A204.1 (cell line): ENCODE measurements at regions not wholly inside any gene's neighbourhood (a gene's known extent, or its start where the extent isn't known, plus 50 kb on each side); places are given as distances from the start of the nearest gene placed in this dataset.

Experiments used
- FAIRE-seq: peaks from 2 replicates; lab custom pipeline; 2012; peaks lifted over from hg19 to GRCh38; lab: Jason Lieb, UNC

DNA sequence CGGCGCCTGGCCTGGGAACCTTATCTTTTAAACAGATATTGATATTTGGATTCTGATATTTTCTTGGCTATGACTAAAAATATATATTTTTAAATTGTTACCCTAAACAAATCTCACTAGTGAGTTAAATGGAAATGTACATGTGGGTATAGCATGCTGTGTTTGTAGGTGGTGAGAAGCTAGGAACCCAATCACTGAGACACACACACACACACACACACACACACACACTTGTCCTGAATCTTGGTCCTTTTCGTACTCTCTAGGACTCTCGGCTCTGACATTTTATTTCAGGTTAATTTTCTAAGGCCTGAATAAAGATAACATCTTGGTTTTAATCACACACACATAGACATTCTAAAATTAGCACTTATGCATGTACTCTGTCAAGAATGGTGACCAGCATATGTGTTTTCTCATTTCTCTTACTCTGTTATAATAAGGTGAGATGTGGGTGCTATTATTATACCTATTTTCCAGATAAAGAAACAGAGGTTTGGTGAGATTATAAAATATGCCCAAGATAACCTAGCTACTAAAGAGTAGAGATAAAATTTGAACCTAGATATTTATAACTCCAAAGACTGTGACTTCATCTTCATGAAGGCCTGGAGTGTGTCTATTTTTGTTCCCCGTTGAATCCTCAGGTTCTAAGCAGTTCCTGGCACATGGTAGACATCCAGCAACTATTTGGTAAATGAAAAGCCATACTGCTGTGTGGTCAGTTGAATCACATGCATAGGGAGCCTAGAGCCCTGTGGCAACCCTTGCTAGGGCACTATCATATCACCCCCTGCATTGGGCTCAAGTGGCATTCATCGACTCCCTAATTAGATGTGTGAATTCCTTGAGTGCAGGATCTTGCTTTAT lies 85.0 kb upstream of the RAB3GAP2 start:
- FAIRE-seq = no peak

DNA sequence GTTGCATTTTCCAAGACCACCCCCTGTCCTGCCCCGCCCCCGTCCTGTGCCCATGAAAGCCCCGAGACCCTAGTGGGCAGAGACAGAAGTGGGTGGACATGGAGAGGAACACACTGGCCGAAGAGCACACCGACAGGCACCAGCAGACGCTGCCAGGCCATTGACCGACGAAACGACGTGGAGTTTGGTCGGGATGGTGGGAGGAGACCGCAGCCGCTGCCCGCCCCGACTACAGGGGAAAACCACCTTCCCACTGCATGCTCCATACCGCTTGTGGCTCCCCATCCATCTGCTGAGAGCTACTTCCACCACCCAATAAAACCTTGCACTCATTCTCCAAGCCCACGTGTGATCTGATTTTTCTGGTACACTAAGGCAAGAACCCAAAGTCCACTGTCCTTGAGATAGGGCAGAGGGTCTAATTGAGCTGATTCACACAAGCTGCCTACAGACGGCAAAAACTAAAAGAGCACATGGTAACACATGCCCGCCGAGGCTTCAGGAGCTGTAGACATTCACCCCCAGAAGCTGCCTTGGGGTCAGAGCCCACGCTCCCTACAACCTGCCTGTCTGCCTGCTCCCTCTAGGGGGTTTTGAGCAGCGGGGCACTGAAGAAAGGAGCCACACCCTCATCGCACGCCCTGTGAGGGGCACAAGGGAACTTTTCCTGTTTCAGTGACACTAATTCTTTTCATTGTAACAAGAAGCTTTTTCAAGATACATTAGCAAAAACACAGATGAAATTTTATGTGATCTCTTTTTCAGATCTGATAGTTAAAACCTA lies 81.2 kb upstream of the RAB3GAP2 start:
- FAIRE-seq = no peak

DNA sequence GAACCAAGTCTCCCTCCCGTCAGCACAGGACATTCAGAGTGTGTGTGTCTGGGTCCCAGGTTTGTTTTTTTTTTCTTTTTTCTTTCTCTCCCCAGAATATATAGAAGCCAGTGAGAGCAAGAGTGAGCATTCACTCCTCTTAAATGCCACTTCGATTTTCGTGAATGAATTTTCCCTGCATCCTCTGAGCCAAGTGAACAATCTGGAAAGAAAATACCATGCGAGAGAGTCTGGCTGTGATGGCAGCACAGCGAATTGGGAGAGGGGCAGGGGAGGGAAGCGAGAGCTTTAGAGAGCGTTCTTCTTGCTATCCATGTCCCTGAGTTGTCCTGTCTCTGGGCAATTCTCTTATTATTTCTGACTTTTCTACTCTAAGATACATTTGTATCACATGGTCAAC lies 76.0 kb upstream of the RAB3GAP2 start:
- FAIRE-seq = no peak

DNA sequence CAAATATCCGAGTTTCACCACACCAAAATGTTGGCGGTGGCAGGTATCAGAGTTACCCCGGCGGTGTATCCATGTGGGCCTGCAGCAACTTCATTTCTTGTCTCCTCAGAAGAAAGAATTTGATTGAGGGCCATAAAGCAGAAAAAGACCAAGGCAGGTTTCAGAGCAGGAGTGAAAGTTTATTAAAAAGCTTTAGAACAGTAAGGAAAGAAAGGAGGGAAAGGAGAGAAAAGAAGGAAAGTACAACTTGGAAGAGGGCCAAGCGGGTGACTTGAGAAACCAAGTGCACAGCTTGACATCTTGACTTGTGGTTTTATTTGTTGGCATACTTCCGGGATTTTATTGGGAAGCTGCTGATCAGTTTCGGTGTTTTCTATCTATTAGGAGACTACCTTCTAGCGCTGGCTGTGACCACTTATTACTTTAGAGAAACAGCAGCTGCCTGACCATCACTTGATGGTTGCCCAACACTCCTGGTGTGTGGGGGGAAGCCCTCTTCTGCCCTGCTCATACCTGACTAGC lies 75.5 kb upstream of the RAB3GAP2 start:
- FAIRE-seq = no peak

DNA sequence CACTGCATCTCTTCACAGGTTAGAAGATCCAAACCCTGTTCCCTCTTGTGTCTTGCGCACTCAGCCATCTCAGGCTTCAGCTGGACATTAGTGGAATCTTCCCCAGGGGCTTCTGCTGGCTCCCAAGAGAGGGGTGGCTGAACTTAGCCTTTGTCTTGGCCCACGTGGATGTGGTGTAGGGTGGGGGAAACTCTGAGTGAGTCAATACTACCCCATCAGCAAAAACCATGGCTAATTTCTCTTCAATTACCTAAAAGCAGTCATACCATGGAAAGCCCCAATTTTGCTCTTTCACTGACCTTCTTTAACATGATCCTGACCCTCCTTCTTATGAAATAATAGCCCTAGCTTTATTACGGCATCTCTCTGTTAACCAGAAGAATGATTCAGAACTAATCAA lies 72.5 kb upstream of the RAB3GAP2 start:
- FAIRE-seq = no peak

DNA sequence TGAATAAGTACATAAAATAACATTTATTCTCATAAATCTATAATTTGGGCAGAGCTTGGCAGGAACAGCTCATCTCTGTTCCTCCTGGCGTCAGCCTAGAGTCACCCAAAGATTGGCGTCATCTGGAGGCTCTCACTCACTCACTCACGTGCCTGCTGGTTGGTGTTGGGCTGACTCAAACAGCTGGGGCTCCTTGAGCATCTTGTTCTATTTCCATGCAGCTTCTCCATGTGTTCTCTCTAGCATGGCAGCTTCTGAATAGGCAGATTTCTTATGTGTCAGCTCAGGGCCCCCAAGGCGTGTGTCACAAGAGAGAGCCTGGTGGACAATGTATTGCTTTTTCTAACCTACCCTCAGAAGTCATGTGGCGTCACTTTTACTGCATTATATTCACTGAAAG lies 70.6 kb upstream of the RAB3GAP2 start:
- FAIRE-seq = no peak

DNA sequence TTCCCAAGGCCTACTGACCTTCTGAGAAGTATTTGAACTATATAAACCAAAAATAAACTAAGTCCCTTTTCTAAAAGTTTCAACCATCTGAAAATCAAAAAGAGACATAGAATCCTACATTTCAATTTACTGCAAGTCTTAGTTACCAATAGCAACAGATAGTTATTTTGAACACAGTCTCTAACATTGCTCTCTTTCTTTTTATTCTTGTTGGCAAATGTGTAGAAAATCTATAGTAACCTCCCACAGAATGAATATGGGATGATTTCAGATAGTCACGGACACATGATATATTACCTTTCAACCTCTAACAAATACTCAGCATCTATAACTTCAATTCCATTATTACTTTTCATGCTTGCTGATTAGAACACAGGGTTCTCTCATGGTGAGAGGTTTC lies 68.9 kb upstream of the RAB3GAP2 start:
- no peak for FAIRE-seq

DNA sequence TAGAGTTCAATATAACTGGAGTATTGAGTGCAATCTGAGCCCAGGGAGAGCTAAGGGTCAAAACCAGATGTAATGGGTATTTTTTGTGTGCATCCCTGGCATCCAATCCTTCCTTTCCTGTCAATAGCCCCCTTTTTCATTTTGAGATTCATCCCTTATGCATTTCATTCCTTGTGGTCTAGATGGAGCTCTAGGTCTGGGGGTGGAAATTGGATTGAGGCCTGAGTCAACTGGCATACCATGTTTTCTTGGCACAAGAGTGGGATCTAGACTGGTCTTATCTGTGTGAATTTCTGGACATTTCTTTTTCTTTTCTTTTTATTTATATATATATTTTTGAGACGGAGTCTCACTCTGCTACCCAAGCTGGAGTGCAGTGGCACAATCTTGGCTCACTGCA lies 67.3 kb upstream of the RAB3GAP2 start:
- FAIRE-seq = no peak

DNA sequence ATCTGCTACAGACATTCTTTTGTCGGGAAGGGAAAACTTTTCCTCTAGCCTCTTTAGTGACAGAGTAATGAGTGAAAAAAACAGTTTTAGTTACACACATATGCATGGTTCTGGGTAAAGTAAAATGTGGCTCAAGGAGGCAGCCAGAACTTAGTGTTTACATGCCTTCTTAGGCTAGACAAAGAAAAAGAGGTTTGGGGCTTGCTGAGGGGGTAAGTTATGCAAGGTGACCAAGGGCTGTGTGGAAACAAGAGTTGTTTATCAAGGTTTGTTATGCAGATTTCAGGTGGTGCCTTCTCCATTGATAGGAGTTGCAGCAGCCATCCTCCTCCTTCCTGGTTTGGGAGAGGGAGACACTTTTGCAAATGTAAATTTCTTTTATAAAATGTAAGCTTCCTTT lies 66.5 kb upstream of the RAB3GAP2 start:
- no peak for FAIRE-seq

DNA sequence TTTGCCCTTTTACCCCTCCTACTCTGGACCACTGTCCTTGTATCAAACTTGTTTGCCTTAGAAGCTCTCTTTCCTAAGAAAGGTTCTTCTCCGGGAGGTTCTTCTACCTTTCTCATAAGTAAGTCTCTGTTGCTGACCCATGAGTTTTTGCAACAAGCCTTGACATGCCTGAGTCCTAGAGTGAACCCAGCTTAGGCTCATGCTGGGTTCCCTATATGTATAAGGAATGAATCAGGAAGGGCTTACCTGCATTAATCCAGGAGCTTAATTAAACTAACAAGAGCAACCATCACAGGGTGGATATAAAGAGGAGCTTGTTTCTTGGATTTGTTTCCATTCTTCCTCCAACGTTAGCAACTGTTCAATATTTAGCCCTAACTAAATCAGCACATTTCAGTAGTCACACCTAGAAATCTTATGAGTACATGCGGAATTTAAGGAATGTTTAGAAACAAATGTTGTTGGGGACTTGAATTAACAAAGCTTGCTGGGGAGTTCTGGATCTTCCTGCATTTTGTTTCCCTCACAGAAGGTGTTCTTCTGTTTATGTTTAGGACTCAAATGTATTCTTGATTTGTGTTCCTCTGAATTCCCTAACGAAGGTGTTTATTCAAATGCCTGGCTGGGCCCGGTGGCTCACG lies 64.3 kb upstream of the RAB3GAP2 start:
- no peak for FAIRE-seq

DNA sequence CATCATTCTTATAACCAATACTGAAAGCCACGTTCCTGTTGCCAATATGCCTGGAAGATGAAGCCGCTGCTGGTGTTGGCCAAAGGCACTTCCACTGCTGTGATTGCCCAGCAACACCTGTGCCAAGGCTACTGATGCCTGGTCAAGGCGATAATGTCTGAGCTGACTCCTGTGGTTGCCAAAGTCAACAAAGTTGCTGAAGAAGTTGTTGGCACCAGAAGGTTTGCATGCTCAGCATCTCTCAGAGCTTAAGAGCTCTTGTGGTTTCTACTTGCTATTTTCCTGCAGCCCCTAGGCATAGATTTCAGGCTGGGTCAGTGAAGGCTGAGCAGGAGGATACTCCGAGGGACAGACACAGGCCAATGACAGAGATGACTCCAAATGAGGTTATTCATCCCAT lies 63.4 kb upstream of the RAB3GAP2 start:
- no peak for FAIRE-seq

DNA sequence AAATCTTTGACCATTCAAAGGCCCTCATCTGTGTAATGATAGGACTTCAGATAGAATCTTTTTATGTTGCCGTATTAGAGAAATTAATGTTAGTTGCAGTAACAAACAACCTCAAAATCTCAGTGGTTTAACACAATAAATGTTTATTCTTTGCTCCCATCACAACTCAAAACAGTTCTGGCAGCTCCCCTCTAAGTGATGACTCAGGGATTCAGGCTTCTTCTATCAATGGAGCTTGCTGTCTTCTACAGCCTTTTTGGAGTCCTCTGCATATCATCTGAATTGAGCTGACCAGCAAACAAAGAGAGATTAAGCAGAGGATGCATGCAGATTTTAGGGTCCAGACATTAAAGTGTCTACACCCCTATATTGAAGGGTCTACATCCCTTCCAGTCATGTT lies 59.1 kb upstream of the RAB3GAP2 start:
- FAIRE-seq = no peak

DNA sequence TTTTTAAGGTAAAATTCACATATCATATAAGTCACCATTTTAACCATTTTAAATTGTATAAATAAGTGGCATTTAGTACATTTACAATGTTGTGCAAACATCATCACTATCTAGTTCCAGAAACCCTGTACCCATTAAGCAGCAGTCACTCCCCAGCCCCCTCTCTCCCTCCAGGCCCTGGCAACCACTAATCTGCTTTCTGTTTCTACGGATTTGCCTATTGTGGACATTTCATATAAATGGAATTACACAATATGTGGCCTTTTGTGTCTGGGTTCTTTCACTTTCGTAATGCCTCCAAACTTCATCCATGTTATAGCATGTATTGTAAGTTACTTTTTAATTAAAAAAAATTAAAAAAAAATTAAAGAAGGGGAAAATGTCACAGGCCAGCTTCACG lies 58.0 kb upstream of the RAB3GAP2 start:
- FAIRE-seq = no peak

DNA sequence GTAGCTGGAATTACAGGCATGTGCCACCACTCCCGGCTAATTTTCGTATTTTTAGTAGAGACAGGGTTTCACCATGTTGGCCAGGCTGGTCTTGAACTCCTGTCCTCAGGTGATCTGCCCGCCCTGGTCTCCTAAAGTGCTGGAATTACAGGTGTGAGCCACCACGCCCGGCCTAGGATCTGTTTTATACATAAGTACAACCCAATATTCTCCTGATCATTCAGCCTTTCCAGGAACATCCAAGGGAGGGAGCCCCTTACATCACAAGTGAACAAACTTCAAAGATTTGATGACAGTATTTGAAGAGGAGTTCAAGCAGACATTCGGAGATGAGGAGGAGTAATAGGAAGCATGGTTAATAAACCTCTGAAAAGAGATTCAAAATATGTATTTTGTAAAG lies 54.9 kb upstream of the RAB3GAP2 start:
- FAIRE-seq = no peak

DNA sequence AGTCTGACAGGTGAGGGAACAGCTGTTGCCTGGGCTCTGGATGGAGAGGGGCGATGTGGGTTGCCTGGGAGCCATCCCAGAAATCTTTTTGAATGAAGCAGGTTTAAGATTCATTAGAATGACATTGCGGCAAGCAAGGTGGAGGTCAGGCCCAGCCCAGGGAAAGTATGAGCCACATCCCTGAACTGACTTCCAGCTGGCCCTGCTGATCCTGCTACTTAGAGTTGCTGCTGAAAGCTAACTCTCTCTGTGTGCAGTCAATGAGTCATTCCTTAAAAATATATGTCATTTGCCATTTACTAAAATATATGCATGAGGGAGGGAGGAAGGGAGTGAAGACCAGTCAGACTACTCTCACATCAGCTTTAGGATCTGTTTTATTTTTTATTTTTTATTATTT lies 54.3 kb upstream of the RAB3GAP2 start:
- FAIRE-seq = no peak

DNA sequence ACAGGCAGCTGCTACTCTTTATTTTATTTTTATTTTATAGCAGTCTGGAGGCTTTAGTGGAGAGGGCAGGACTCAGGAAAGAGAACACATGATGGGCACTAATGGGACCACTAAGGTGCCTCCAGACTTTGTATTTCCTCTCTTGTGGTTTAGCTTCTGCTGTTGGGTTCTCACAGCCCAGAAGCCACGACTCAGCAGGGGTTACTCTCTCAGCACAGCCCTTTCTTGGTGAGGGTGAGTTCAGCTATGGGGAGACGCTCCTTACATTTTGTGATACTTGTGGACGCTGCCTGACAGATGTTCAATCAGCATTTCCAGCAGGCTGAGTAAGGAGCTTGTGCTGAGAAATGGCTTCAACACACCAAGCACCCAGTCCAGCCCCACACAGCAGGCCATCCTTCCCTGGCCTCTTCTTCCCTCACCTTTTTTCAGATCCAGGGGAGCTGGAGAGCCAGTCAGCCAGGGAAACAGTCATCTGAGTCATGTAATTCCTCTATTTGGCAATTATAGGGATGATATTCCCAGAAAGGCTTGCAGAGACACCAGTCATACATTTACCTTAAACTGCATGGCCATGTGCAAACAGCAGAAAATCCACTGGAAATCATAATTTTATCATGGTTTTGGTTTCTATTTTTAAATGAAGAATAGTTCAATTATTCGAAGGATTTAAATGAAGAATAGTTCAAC lies 53.2 kb upstream of the RAB3GAP2 start:
- no peak for FAIRE-seq

DNA sequence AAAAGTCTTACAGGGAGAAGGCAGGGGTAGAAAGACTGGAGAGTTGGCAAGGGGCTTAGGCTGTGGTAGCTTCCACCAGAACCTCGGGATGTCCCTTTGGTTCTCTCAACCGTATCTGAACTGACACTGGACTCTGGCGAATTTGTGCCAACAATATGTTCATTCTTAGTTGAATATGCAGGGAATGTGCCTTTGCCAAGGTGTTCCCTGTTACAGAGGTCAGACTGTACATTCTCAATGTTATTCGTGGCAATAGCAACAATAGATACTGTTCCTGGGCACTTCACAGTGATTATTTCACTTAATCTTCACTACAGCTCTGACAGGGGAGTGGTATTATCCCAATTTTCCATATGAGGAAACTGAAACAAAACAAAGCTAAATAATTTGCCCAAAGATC lies 51.5 kb upstream of the RAB3GAP2 start:
- FAIRE-seq = no peak

DNA sequence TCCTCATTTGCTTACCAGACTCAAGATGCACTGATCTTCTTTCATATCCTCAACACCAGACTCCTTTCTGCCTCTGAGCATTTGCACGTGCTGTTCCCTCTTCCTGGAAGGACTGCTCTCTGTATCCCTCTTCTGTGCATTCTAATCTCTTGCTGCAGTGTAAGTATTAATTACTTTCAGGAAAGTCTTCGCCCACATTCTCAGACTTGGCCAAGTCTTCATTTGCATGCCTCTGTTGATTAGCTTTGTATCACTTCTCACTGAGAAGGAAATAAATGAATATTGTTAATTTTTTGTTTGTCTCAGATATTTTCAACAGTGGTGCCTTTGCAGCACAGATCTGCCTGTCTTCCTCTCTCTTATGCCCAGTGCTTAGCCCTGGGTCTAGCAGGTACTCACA lies 50.3 kb upstream of the RAB3GAP2 start:
- no peak for FAIRE-seq
